BLaER1 treated with 17β-estradiol and CSF1 and Interleukin-3, amounts not matched to agents 10 nM and 100 nM (cell line): ENCODE measurements at regions not wholly inside any gene's neighbourhood (a gene's known extent, or its start where the extent isn't known, plus 50 kb on each side); places are given as distances from the start of the nearest gene placed in this dataset.
"Not testable (repeated sequence)": the region's sequence is repeated elsewhere in the genome, so short reads cannot be mapped to it uniquely, and the experiment has no call there.

ENCODE experiments used
- H3K27ac ChIP-seq, 11 experiments: shearing (Covaris generic); formaldehyde crosslinking; 2 replicates each; pipeline ENCODE4 v1.8.1; 2022
- H3K27me3 ChIP-seq, 11 experiments: shearing (Covaris generic); formaldehyde crosslinking; 2 replicates each; pipeline ENCODE4 v1.8.1; 2022
- H3K36me3 ChIP-seq, 11 experiments: shearing (Covaris generic); formaldehyde crosslinking; 2 replicates each; pipeline ENCODE4 v1.8.1; 2022
- H3K4me1 ChIP-seq, 10 experiments: shearing (Covaris generic); formaldehyde crosslinking; 2 replicates each; pipeline ENCODE4 v1.8.1; 2022
- H3K4me2 ChIP-seq, 11 experiments: shearing (Covaris generic); formaldehyde crosslinking; 2 replicates each; pipeline ENCODE4 v1.8.1; 2022
- H3K4me3 ChIP-seq, 10 experiments: shearing (Covaris generic); formaldehyde crosslinking; 2 replicates each; pipeline ENCODE4 v1.8.1; 2022
- H3K9ac ChIP-seq, 11 experiments: shearing (Covaris generic); formaldehyde crosslinking; 2 replicates each; pipeline ENCODE4 v1.8.1; 2022
- H3K9me3 ChIP-seq, 11 experiments: shearing (Covaris generic); formaldehyde crosslinking; replicated peaks in 1 of 11; 2 replicates each; pipeline ENCODE4 v1.8.1; 2022
- H4K20me1 ChIP-seq, 11 experiments: shearing (Covaris generic); formaldehyde crosslinking; 2 replicates each; pipeline ENCODE4 v1.8.1; 2022
- Cebpa-rat ChIP-seq, 11 experiments: shearing (Covaris generic); IDR thresholded peaks; 2 replicates each; pipeline ENCODE4 v1.8.1; 2022

DNA sequence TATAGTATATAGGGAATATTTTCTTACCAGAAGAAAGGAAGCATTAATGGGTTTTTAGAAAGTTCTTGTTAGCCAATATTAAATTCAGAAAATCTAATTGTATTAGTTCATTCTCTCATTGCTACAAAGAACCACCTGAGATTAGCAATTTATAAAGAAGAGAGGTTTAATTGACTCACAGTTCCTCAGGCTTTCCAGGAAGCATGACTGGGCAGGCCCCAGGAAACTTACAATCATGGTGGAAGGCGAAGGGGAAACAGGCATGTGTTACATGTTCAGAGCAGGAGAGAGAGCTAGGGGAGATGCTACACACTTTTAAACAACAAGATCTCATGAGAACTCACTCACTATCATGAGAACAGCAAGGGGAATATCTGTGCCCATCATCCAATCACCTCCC lies 304.0 kb upstream of the CDH12 start:
- Histone ChIP-seq H4K20me1 (no peaks in the 10 kb centered on the region), H3K36me3 (no peaks in the 10 kb centered on the region), H3K4me1 (no peaks in the 10 kb centered on the region), H3K4me3 (no peak overlapping the region), H3K4me2 (no peak overlapping the region), H3K27ac (no peak overlapping the region), H3K9ac (no peak overlapping the region), H3K27me3 (no peaks in the 10 kb centered on the region), H3K9me3 (no peaks in the 10 kb centered on the region)
- TF ChIP-seq Cebpa-rat (IDR thresholded peaks at IDR 0.05) = no peak

GRCh38 chr5:23147625-23148024 lies 294.5 kb upstream of the CDH12 start:
- no peak overlapping the region for H3K4me3 ChIP-seq
- no peaks in the 10 kb centered on the region for H4K20me1 ChIP-seq
- no peaks in the 10 kb centered on the region for H3K27me3 ChIP-seq
- H3K4me1 ChIP-seq = no peaks in the 10 kb centered on the region
- H3K4me2 ChIP-seq = no peak overlapping the region
- no peaks in the 10 kb centered on the region; a peak in 1 of 22 replicates for H3K9me3 ChIP-seq
- no peak overlapping the region for H3K9ac ChIP-seq
- TF ChIP-seq Cebpa-rat (IDR thresholded peaks at IDR 0.05) = no peak
- H3K27ac ChIP-seq = no peak overlapping the region
- H3K36me3 ChIP-seq = no peaks in the 10 kb centered on the region

DNA sequence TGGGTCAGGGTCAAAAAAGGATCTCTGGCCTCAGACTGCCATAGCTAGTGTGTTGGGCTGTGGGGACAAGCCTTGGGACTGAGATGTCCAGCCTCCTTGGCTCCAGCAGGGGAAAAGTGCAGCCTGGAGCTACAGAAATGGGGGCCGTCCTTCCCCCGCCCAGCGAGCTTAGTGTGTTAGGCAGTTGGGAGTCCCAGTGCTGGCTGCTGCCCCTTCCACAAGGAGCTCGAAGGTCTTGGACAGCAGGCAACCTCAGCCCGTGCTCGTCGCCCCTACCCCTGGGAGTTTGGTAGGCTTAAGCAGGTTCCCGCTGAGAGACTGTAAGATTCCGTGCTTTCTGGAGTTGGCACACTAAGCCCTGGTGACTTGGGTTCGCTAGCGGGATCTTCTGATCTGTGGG lies 293.0 kb upstream of the CDH12 start:
- no peaks in the 10 kb centered on the region for H3K4me1 ChIP-seq

DNA sequence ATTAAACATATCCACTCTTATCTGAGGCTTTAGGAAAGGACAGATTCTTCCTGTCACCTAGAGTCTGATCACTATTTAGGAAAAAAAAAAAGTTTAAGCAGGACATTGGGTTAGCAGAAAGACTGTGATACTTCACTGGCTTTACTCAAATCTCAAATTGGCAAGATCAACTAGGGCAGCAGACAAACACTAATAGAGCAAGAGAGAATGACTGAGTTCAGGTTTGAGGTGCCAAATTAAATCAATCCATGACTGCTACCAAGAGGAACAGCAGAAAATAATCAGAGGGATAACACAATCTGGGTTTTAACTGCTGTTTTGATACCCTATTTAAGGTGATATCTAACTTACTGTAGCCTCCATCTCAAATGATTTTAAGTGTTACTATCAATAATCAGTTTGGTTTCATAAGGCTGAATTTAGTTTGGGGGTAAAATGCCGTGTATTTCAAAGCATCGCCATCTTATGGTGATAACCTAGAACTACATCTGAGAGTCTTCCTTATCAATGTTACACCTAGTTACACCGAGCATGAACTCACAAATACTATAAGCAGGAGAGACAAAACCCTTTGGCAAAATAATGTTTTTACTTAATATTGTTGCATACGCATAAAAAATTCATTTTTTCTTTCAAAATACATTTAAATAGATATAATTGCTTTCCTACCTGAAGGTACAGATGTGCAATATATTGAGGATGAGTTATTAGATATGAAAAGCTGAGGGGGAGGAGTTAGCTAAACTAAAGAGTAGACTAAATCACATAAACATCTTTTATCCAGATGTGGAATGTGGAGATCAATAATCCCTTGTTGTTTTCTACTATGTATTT lies 286.4 kb upstream of the CDH12 start:
- no peaks in the 10 kb centered on the region for H3K4me1 ChIP-seq
- no peaks in the 10 kb centered on the region for H4K20me1 ChIP-seq
- H3K9me3 ChIP-seq = no peaks in the 10 kb centered on the region
- no peak overlapping the region for H3K27ac ChIP-seq
- H3K27me3 ChIP-seq = no peaks in the 10 kb centered on the region
- no peak for TF ChIP-seq Cebpa-rat (IDR thresholded peaks at IDR 0.05)
- H3K4me2 ChIP-seq = no peak overlapping the region
- H3K4me3 ChIP-seq = no peak overlapping the region
- no peaks in the 10 kb centered on the region for H3K36me3 ChIP-seq
- no peak overlapping the region for H3K9ac ChIP-seq

More for the DNA sequence above, 293.0 kb upstream of the CDH12 start:
- Histone ChIP-seq H3K4me3 (no peak overlapping the region), H3K4me2 (no peak overlapping the region), H3K9me3 (no peaks in the 10 kb centered on the region; a peak in 1 of 22 replicates), H4K20me1 (no peaks in the 10 kb centered on the region), H3K36me3 (no peaks in the 10 kb centered on the region), H3K27me3 (no peaks in the 10 kb centered on the region), H3K9ac (no peak overlapping the region), H3K27ac (no peak overlapping the region)
- TF ChIP-seq Cebpa-rat (IDR thresholded peaks at IDR 0.05) = no peak

- Histone ChIP-seq H3K27ac (no peak overlapping the region), H3K4me3 (no peak overlapping the region), H4K20me1 (no peaks in the 10 kb centered on the region), H3K36me3 (no peaks in the 10 kb centered on the region), H3K9me3 (no peaks in the 10 kb centered on the region), H3K4me2 (no peak overlapping the region), H3K9ac (no peak overlapping the region), H3K4me1 (no peaks in the 10 kb centered on the region), H3K27me3 (no peaks in the 10 kb centered on the region)
- no peak for TF ChIP-seq Cebpa-rat (IDR thresholded peaks at IDR 0.05)
Observed at GRCh38 chr5:23136958-23137357, 283.8 kb upstream of the CDH12 start.

- Histone ChIP-seq H3K4me3 (no peak overlapping the region), H3K4me2 (no peak overlapping the region), H3K36me3 (no peaks in the 10 kb centered on the region), H4K20me1 (no peaks in the 10 kb centered on the region), H3K9ac (no peak overlapping the region), H3K27me3 (no peaks in the 10 kb centered on the region), H3K4me1 (no peaks in the 10 kb centered on the region), H3K27ac (no peak overlapping the region), H3K9me3 (peaks cover 0 to 7% (median 3%) of the 10 kb centered on the region in 11 experiments; a peak in 7 of 22 replicates)
- no peak for TF ChIP-seq Cebpa-rat (IDR thresholded peaks at IDR 0.05)
Observed at GRCh38 chr5:23132231-23132630, 279.1 kb upstream of the CDH12 start.

GRCh38 chr5:23112237-23112636 lies 259.1 kb upstream of the CDH12 start:
- Histone ChIP-seq H3K9ac (no peak overlapping the region), H3K27me3 (no peaks in the 10 kb centered on the region), H3K4me1 (no peaks in the 10 kb centered on the region), H3K27ac (no peak overlapping the region), H3K36me3 (no peaks in the 10 kb centered on the region), H3K4me2 (no peak overlapping the region), H4K20me1 (no peaks in the 10 kb centered on the region), H3K9me3 (no peaks in the 10 kb centered on the region), H3K4me3 (no peak overlapping the region)
- no peak for TF ChIP-seq Cebpa-rat (IDR thresholded peaks at IDR 0.05)

DNA sequence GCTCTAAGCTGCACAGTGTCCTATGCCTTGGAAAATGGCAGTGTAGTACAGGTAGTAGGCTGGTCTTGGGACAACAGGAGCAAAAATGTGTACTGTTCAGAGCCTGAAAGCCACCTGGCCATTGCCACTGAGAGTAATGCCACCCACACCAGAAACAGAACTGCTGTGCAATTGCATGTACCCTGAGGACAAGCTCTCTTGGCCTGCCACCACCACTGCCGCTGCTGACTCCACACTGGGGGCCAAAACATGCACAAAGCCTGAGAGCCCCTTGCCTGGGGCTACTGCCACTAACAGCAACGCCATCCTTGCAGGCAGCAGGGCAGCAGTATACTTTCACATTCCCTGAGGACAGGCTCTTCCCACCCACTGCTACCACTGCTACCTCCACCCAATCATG lies 251.9 kb upstream of the CDH12 start:
- Histone ChIP-seq H3K27me3 (no peaks in the 10 kb centered on the region), H3K9me3 (no peaks in the 10 kb centered on the region), H3K4me3 (no peak overlapping the region), H4K20me1 (no peaks in the 10 kb centered on the region), H3K4me1 (no peaks in the 10 kb centered on the region), H3K4me2 (no peak overlapping the region), H3K9ac (no peak overlapping the region), H3K36me3 (no peaks in the 10 kb centered on the region), H3K27ac (no peak overlapping the region)
- TF ChIP-seq Cebpa-rat (IDR thresholded peaks at IDR 0.05) = no peak

DNA sequence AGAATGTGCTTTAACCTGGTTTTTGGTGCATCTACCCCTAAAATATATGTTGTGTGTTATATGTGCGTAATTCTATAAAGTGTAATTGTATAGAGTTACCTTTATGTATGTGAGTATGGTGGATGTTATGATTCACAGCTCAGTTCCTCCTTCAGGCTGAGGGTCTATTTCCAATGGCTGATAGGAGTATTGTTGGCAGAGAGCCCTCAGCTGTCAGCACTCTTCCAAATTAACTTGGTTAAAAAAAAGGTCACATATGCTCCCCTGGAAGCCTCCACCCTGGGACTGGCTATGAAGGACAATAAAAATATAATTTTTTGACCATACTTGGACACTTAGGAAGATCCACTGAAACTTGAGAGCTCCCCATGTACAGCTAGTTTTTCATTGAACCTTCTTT lies 250.4 kb upstream of the CDH12 start:
- no peaks in the 10 kb centered on the region for H3K36me3 ChIP-seq
- no peak overlapping the region for H3K27ac ChIP-seq
- H3K4me2 ChIP-seq = no peak overlapping the region
- TF ChIP-seq Cebpa-rat (IDR thresholded peaks at IDR 0.05) = no peak
- H4K20me1 ChIP-seq = no peaks in the 10 kb centered on the region
- H3K27me3 ChIP-seq = no peaks in the 10 kb centered on the region
- no peak overlapping the region for H3K4me3 ChIP-seq
- no peak overlapping the region for H3K9ac ChIP-seq
- H3K9me3 ChIP-seq = no peaks in the 10 kb centered on the region
- no peaks in the 10 kb centered on the region for H3K4me1 ChIP-seq

- not testable (repeated sequence) for H3K9ac ChIP-seq, H3K9me3 ChIP-seq, H4K20me1 ChIP-seq, H3K4me3 ChIP-seq, H3K36me3 ChIP-seq, H3K4me2 ChIP-seq, H3K27ac ChIP-seq, H3K4me1 ChIP-seq, H3K27me3 ChIP-seq
Observed at GRCh38 chr5:23095418-23095817, 242.3 kb upstream of the CDH12 start.
